GM18870 (cell line): ENCODE measurements at regions not wholly inside any gene's neighbourhood (a gene's known extent, or its start where the extent isn't known, plus 50 kb on each side); places are given as distances from the start of the nearest gene placed in this dataset.
"Not testable (repeated sequence)": the region's sequence is repeated elsewhere in the genome, so short reads cannot be mapped to it uniquely, and the experiment has no call there.

Experiments
- ATAC-seq: cut with Tn5 transposase; IDR thresholded peaks from one replicate; pipeline ENCODE4 v1.9.1; 2021; ENCODE audit warnings: moderate library complexity; ENCODE audit not compliant: unreplicated experiment

- no peak for ATAC-seq
Observed at GRCh38 chr2:124967325-124967724, 942.2 kb downstream of the CNTNAP5 start.

GRCh38 chr2:124970030-124970429, 944.9 kb downstream of the CNTNAP5 start:
- no peak for ATAC-seq

GRCh38 chr2:124973396-124973795, 948.3 kb downstream of the CNTNAP5 start:
- ATAC-seq, result no peak

- ATAC-seq, result no peak
Observed at GRCh38 chr2:124975224-124975623, 950.1 kb downstream of the CNTNAP5 start.

- no peak for ATAC-seq
Observed at GRCh38 chr2:124975648-124976047, 950.6 kb downstream of the CNTNAP5 start.

GRCh38 chr2:124978597-124978996, 953.5 kb downstream of the CNTNAP5 start:
- no peak for ATAC-seq

- no peak for ATAC-seq
Observed at GRCh38 chr2:124983595-124983994, 958.5 kb downstream of the CNTNAP5 start.

GRCh38 chr2:124985270-124985669, 960.2 kb downstream of the CNTNAP5 start:
- ATAC-seq, result no peak

- no peak for ATAC-seq
Observed at GRCh38 chr2:124986136-124986535, 961.0 kb downstream of the CNTNAP5 start.

- not testable (repeated sequence) for ATAC-seq
Observed at GRCh38 chr2:124986870-124987269, 961.8 kb downstream of the CNTNAP5 start.

- not testable (repeated sequence) for ATAC-seq
Observed at GRCh38 chr2:124987436-124987835, 962.3 kb downstream of the CNTNAP5 start.

GRCh38 chr2:124988111-124988510, 963.0 kb downstream of the CNTNAP5 start:
- no peak for ATAC-seq

- no peak for ATAC-seq
Observed at GRCh38 chr2:124988794-124989193, 963.7 kb downstream of the CNTNAP5 start.

GRCh38 chr2:124993809-124994208, 968.7 kb downstream of the CNTNAP5 start:
- ATAC-seq, result no peak

GRCh38 chr2:124995185-124995912, 970.3 kb downstream of the CNTNAP5 start:
- ATAC-seq, result no peak

- ATAC-seq, result no peak
Observed at GRCh38 chr2:124996406-124996805, 971.3 kb downstream of the CNTNAP5 start.

GRCh38 chr2:124999906-125000305, 974.8 kb downstream of the CNTNAP5 start:
- ATAC-seq, result no peak

GRCh38 chr2:125004106-125004800, 979.2 kb downstream of the CNTNAP5 start:
- ATAC-seq, result no peak

- no peak for ATAC-seq
Observed at GRCh38 chr2:125006676-125007075, 981.6 kb downstream of the CNTNAP5 start.

- not testable (repeated sequence) for ATAC-seq
Observed at GRCh38 chr2:125028721-125029120, 1003.6 kb downstream of the CNTNAP5 start.

GRCh38 chr2:125033871-125034270, 1008.8 kb downstream of the CNTNAP5 start:
- no peak for ATAC-seq

GRCh38 chr2:125037135-125037653, 1012.1 kb downstream of the CNTNAP5 start:
- ATAC-seq, result no peak
